ENCODE measurements at regions not wholly inside any gene's neighbourhood (a gene's known extent, or its start where the extent isn't known, plus 50 kb on each side); places are given as distances from the start of the nearest gene placed in this dataset.
A peak's percentile ranks its signal among the peaks of the same experiment; 100 is the strongest.
"Not testable (repeated sequence)": the region's sequence is repeated elsewhere in the genome, so short reads cannot be mapped to it uniquely, and the experiment has no call there.

- DNase-seq = no peak
Observed at GRCh38 chr1:81314513-81315233, 486.1 kb upstream of the ADGRL2 start.

- no peak for DNase-seq
Observed at GRCh38 chr1:81313289-81313688, 487.4 kb upstream of the ADGRL2 start.

- DNase-seq = no peak
Observed at GRCh38 chr1:81312272-81312754, 488.4 kb upstream of the ADGRL2 start.

- DNase-seq = no peak
Observed at GRCh38 chr1:81310250-81310649, 490.5 kb upstream of the ADGRL2 start.

GRCh38 chr1:81308191-81308590 lies 492.5 kb upstream of the ADGRL2 start:
- DNase-seq = no peak

- no peak for DNase-seq
Observed at GRCh38 chr1:81307786-81308185, 492.9 kb upstream of the ADGRL2 start.

GRCh38 chr1:81305997-81306452 lies 494.7 kb upstream of the ADGRL2 start:
- DNase-seq = peak; percentile 23

- no peak for DNase-seq
Observed at GRCh38 chr1:81304187-81304586, 496.5 kb upstream of the ADGRL2 start.

GRCh38 chr1:81299892-81300291 lies 500.8 kb upstream of the ADGRL2 start:
- DNase-seq = no peak

GRCh38 chr1:81298266-81298665 lies 502.5 kb upstream of the ADGRL2 start:
- no peak for DNase-seq

- DNase-seq = no peak
Observed at GRCh38 chr1:81296601-81297000, 504.1 kb upstream of the ADGRL2 start.

GRCh38 chr1:81290326-81290725 lies 510.4 kb upstream of the ADGRL2 start:
- DNase-seq = no peak

GRCh38 chr1:81288689-81289088 lies 512.0 kb upstream of the ADGRL2 start:
- DNase-seq = no peak

- DNase-seq = no peak
Observed at GRCh38 chr1:81287411-81288080, 513.2 kb upstream of the ADGRL2 start.

GRCh38 chr1:81270051-81270450 lies 530.7 kb upstream of the ADGRL2 start:
- no peak for DNase-seq

- no peak for DNase-seq
Observed at GRCh38 chr1:81264976-81265375, 535.8 kb upstream of the ADGRL2 start.

GRCh38 chr1:81259625-81260411 lies 540.9 kb upstream of the ADGRL2 start:
- no peak for DNase-seq

- DNase-seq = no peak
Observed at GRCh38 chr1:81254560-81254959, 546.2 kb upstream of the ADGRL2 start.

GRCh38 chr1:81254068-81254467 lies 546.7 kb upstream of the ADGRL2 start:
- no peak for DNase-seq

GRCh38 chr1:81252471-81253151 lies 548.1 kb upstream of the ADGRL2 start:
- DNase-seq = no peak

GRCh38 chr1:81250825-81251224 lies 549.9 kb upstream of the ADGRL2 start:
- not testable (repeated sequence) for DNase-seq

GRCh38 chr1:81245084-81245715 lies 555.5 kb upstream of the ADGRL2 start:
- not testable (repeated sequence) for DNase-seq
